Stimulated activated CD8-positive, alpha-beta memory T cell treated with anti-CD3 and anti-CD28 coated beads, Interleukin-4, amount 100 ng/mL, for 4 hours (primary cell): ENCODE measurements at regions not wholly inside any gene's neighbourhood (a gene's known extent, or its start where the extent isn't known, plus 50 kb on each side); places are given as distances from the start of the nearest gene placed in this dataset.
"Not testable (repeated sequence)": the region's sequence is repeated elsewhere in the genome, so short reads cannot be mapped to it uniquely, and the experiment has no call there.

ENCODE experiments used
- DNase-seq, 2 donors: peaks; one replicate each; pipeline ENCODE4 v3.0.0-alpha.2; 2020; ENCODE audit warnings: low read depth in 2 of 2, low spot score in 1 of 2

DNA sequence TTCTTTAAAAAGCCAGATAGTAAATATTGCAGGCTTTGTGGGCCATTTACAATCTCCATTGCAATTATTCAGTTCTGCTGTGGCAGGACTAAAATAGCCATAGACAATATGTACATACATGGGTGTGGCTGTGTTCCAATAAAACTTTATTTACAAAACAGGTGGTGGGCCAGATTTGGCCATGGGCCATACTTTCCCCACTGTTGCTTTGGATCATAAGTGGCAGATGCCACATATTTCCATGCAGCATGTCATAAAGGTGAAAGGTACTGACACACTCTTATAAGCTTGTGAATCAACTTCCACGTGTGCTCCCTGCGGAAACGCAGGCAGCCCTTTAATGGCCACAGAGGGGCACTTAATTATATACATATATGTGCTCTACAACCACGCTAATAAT, 244.4 kb upstream of the FOXN3 start:
- DNase-seq = no peak

- not testable (repeated sequence) for DNase-seq
These were observed 243.7 kb upstream of the FOXN3 start for GRCh38 chr14:89660625-89661233.

GRCh38 chr14:89660166-89660565, 243.1 kb upstream of the FOXN3 start:
- no peak for DNase-seq

DNA sequence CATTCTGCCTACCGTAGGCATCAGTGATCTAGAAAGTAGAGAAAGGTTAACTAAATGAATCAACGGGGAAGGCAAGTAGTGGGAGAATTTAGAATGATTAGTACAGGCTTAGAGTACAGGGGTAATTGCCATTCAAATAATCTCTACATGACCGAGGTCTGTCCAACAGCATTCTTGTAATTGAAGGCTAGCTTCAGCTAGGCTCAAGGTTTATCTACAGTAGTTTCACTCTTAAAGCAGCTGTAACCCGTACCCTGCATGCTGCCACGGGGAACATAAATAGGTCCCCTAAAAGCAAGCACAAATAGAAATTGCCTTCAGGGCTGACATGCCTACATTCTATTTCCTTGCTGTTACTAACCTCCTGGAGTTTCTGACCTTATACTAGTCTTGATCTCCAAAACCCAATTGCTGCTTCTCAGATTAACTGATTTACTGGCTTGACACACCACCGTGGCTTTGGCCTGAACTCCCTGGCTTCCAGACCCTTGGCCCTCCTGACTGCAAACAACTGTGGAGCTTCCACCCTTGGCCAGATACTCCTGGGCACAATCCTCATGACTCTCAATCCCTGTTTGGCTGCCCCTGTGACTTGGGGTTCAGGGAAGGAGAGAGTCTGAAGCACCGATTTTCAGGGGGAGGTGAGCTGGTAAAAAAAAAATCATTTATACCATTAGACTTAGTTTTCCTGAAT, 242.1 kb upstream of the FOXN3 start:
- no peak for DNase-seq

- DNase-seq = no peak
These were observed 240.0 kb upstream of the FOXN3 start for GRCh38 chr14:89657014-89657413.

DNA sequence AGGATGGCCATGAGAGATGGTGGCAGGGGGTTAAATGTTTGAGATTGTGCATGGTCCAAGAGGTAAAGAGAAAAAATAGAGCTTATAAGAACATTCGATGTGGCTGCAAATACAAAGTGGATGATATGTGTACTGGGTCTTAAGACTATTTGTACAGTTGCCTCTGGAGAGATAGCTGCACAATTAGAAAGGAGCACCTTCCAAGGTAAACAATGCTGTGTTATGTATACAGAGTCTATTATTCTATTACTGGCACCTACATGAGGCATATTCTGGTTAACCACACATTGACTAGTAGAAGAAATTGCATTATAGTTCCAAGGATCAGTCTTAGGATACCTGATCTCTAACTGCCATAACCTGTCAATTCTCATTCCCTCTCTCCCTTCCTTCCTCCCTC, 238.0 kb upstream of the FOXN3 start:
- no peak for DNase-seq

DNA sequence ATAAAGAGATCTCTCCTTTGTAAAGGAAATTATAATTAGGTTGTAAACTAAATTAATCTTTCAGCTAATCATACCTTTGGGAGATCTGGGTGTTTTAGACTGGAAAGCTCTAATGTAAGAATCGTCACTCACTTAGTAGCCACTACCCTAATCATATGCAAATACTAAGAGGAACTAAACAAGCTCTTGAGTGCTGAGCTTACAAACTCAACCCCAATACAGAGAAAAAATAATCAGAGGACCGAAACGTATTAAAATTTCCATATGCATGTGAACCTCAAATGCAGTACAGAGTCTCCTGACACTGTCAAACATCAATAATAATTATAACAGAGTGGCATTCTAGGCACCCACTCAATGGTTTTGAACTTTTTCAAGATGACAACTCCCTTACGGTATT, 235.3 kb upstream of the FOXN3 start:
- no peak for DNase-seq

GRCh38 chr14:89651805-89652204, 234.8 kb upstream of the FOXN3 start:
- DNase-seq = no peak

GRCh38 chr14:89650077-89650978, 233.3 kb upstream of the FOXN3 start:
- DNase-seq = no peak

DNA sequence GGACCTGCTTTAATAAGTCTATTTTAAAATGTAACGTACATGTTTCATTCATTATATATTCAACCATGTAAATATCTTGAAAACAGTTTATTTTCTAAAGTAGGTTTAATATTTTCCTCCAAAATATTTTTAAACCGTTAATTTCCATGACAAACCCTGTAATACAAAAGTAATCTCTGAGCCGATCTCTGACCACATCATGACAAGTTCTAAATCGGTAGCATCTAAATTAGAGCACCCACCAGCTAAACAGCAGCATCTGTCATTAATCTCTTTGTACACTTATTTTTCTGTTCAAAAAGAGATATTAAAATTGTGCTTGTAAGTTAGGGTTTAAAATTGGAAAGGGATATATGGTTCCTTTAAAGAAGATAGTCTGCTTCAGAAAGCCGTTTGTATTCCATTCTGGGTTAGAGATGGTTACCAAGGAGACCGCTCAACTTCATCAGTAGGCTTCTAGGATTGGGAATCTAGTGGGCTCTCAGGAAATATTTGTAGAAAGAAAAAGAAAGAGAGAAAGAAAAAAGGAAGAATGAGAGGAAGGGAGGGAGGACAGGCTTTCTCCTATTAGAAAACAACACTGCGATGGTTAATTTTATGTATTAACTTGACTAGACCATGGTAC, 232.5 kb upstream of the FOXN3 start:
- no peak for DNase-seq

DNA sequence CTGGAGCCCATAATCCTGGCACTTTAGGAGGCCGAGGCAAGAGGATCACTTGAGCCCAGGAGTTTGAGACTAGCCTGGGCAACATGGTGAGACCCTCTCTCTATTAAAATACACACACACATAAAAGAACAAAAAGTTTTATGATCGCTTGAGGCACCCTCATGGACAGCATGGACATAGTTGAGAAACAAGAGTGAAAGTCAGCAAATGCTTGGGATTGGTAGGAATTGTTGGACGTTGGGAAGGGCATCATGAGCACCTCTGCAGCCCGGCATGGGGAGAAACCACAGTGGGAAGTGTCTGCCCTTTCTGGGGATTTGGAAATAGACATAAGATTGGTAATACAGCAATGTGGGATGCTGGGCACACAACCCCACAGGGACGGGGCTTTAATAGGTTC, 231.9 kb upstream of the FOXN3 start:
- no peak for DNase-seq

- no peak for DNase-seq
These were observed 231.5 kb upstream of the FOXN3 start for GRCh38 chr14:89648510-89648909.

DNA sequence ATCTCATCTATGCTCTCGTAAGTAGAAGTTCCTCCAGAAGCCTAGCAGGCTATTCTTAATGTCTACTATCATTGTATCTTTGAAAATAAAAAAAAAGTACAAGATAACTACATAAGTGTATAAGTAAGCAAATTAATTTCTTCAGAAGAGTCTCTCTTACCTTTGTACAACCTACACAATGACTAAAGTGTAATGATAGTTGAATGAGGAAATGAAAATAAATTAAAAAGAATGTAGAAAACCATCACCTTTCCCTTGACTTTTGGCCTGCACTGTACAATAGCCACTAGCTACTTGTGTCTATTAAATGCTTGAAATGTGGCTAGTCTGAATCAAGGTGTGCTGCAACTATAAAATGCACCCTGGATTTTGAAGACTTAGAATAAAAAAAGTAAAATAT, 229.9 kb upstream of the FOXN3 start:
- DNase-seq = no peak

DNA sequence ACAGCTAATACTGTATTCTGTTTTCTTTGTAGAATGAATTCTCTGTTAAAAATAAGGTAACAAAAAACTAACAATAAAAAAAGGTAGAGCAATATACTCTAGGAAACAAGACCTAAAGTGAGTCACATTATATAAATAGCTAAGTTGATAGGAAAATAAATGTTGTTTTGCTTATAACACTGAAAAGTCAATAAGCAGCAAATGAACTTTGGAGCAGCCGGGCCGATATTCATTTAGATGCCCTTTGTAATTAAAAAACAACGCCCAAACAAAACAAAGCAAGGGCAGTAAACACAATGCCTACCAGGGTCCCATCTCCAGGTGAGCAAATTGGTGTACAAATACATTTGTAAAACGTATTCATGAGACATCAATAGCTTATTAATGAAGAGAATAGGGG, 227.6 kb upstream of the FOXN3 start:
- DNase-seq = no peak

- no peak for DNase-seq
These were observed 224.6 kb upstream of the FOXN3 start for GRCh38 chr14:89641495-89642175.

DNA sequence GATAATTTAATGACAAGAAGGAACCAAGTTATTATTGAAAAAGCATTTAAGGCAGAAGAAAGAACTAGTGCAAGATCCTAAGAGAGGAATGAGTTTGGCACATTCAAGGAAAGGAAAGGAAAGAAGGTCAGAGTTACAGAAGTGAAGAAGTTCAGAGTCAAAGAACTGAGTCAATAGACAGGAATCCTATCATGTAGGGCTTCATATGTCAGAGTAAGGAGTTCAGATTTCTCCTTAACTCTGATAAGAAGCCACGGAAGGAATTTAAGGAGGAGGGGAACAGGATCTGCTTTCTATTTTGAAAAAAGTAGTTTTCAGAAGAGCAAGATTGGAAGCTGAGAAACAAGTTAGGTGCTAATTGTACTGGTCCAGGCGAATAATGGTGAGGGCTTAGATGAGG, 223.1 kb upstream of the FOXN3 start:
- no peak for DNase-seq

GRCh38 chr14:89639687-89640086, 222.7 kb upstream of the FOXN3 start:
- DNase-seq = no peak

DNA sequence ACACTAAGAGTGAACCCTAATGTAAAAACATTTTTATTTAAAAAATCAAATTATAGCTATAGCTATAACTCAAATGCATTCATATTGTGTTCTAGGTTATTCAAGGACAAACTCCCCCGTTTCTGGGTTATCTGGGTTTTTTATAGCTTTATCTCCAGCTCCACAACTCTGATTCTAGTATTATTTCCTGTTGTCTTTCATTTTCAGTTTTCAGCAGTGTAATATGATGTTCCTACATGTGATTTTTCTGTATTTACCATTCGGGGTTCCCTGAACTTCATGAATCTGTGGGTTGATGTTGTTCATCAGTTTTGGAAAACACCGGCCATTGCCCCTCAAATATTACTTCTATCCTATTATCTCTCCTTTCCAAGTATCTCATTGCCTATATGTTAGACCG, 221.9 kb upstream of the FOXN3 start:
- DNase-seq = no peak

DNA sequence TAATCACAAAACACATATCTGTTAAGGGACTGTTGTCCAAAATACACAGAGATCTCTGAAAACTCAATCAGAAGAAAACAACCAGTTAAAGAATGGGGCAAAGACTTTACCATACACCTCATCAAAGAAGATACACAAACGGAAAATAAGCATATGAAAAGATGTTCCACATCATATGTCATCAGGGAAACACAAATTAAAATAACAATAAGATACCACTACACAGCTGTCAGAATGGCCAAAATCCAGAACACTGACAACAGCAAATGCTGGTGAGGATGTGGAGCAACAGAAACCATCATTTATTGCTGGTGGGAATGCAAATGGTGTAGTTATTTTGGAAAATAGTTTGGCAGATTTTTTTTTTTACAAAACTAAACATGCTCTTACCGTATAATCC, 220.5 kb upstream of the FOXN3 start:
- no peak for DNase-seq

- no peak for DNase-seq
These were observed 218.6 kb upstream of the FOXN3 start for GRCh38 chr14:89635615-89636014.

- DNase-seq = no peak
These were observed 217.0 kb upstream of the FOXN3 start for GRCh38 chr14:89634037-89634436.
